GM06990 (cell line): ENCODE measurements at regions not wholly inside any gene's neighbourhood (a gene's known extent, or its start where the extent isn't known, plus 50 kb on each side); places are given as distances from the start of the nearest gene placed in this dataset.
"Not testable (repeated sequence)": the region's sequence is repeated elsewhere in the genome, so short reads cannot be mapped to it uniquely, and the experiment has no call there.

Experiments used
- DNase-seq: peaks from one replicate; pipeline ENCODE4 v3.0.0-alpha.2; 2011; ENCODE audit not compliant: insufficient read length; ENCODE audit errors: extremely low read depth
- H3K27me3 ChIP-seq: replicated peaks from 2 replicates; pipeline ENCODE4 v1.6.0; 2011; ENCODE audit warnings: low read length; ENCODE audit not compliant: control insufficient read depth, insufficient read depth
- H3K36me3 ChIP-seq: 2 replicates; pipeline ENCODE4 v1.5.1; 2011; ENCODE audit warnings: low read length; ENCODE audit not compliant: control insufficient read depth, insufficient read depth
- H3K4me3 ChIP-seq: replicated peaks from 2 replicates; pipeline ENCODE4 v1.5.1; 2011; ENCODE audit warnings: low read depth, mild to moderate bottlenecking, control low read depth, low read length
- TF ChIP-seq, protein P1 (sequence below): IDR thresholded peaks from 2 replicates; pipeline ENCODE4 v1.5.1; 2011; ENCODE audit warnings: low read length, control low read depth, mild to moderate bottlenecking, inconsistent platforms; ENCODE audit not compliant: insufficient read depth, poor library complexity, severe bottlenecking

DNA sequence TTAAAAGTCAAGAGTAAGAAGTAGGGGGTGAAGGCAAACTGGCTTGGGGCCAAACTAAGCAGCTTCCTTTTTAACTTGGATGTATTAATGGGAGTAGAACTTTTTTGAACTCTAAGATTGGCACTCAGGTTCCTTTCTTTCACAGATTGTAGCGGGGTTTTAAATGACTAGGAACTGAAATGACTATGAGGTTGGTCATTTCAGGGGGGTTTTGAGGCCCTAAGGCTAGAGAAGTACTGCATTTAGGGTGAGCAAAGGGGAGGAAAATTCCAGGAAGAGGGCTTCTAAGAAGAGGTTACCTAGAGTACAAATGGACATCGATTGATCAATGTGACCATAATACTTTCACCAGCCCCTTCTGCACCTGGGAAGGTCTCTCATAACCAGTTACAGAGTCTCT, 381.8 kb downstream of the MLLT3 start:
- Histone ChIP-seq H3K27me3 (no peaks in the 10 kb centered on the region; the same call in 1 of the 2 replicates), H3K36me3 (no peaks in the 10 kb centered on the region), H3K4me3 (no peak overlapping the region)
- DNase-seq, result no peak
- TF ChIP-seq, protein P1, sequence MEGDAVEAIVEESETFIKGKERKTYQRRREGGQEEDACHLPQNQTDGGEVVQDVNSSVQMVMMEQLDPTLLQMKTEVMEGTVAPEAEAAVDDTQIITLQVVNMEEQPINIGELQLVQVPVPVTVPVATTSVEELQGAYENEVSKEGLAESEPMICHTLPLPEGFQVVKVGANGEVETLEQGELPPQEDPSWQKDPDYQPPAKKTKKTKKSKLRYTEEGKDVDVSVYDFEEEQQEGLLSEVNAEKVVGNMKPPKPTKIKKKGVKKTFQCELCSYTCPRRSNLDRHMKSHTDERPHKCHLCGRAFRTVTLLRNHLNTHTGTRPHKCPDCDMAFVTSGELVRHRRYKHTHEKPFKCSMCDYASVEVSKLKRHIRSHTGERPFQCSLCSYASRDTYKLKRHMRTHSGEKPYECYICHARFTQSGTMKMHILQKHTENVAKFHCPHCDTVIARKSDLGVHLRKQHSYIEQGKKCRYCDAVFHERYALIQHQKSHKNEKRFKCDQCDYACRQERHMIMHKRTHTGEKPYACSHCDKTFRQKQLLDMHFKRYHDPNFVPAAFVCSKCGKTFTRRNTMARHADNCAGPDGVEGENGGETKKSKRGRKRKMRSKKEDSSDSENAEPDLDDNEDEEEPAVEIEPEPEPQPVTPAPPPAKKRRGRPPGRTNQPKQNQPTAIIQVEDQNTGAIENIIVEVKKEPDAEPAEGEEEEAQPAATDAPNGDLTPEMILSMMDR, result no peak

DNA sequence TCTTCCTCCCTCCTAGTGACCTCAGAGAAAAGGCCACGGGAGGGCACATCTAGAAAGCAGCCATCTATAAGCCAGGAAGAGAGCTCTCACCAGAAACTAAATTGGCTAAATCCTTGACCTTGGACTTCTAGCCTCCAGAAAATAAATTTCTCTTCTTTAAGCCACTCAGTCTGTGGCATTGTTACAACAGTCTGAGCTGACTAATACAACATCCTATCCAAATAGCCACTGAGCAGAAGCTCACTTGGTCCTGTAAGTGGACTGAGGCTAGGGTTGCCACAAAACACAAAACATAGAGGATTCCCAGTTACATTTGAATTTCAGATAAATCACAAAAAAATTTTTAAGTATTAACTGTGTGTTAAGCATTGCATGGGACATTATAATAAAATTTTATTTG, 383.4 kb downstream of the MLLT3 start:
- no peak for DNase-seq
- H3K36me3 ChIP-seq, result no peaks in the 10 kb centered on the region
- no peaks in the 10 kb centered on the region; the same call in 1 of the 2 replicates for H3K27me3 ChIP-seq
- TF ChIP-seq, protein P1, result no peak
- no peak overlapping the region for H3K4me3 ChIP-seq

DNA sequence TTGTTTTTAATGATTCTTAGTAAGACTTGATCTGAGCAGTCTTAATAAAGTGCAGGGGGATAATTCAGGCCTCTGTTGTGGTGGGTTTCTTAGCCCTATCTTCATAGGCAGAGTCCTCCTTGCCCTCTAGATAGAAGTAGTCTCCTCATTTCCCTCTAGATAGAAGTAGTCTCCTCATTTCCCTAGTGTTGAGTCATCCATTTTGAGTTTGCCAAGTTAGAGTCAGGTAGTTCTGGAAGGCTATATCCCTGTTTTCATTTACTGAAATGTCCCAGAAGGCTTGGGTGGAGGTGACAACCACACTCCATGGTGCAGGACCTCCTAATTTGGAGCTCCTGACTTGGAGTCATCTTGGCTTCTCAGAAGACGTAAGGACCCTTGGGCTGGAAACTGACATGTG, 384.6 kb downstream of the MLLT3 start:
- Histone ChIP-seq H3K27me3 (no peaks in the 10 kb centered on the region; the same call in 1 of the 2 replicates), H3K36me3 (no peaks in the 10 kb centered on the region), H3K4me3 (no peak overlapping the region)
- no peak for DNase-seq
- TF ChIP-seq, protein P1, result no peak

DNA sequence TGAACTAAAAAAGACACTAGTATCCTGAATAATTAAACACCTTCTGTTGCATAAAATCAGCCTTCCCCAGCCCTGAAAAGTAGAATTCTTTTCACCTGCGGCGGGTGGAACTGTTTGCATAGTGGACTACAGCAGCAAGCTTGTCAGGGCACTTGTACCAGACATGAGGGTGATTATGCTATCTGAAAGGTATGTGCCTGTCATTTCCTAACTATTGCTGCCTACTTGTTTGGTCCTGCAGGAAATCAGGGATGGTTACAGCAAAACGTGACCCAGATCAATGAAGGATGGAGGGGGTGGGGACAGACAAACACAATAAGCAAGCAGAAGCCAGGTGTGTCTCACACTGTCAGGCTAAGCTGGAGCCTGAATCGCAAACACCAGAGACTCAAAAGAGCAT, 385.6 kb downstream of the MLLT3 start:
- H3K36me3 ChIP-seq, result no peaks in the 10 kb centered on the region
- TF ChIP-seq, protein P1, result no peak
- H3K4me3 ChIP-seq, result no peak overlapping the region
- no peak for DNase-seq
- no peaks in the 10 kb centered on the region for H3K27me3 ChIP-seq

DNA sequence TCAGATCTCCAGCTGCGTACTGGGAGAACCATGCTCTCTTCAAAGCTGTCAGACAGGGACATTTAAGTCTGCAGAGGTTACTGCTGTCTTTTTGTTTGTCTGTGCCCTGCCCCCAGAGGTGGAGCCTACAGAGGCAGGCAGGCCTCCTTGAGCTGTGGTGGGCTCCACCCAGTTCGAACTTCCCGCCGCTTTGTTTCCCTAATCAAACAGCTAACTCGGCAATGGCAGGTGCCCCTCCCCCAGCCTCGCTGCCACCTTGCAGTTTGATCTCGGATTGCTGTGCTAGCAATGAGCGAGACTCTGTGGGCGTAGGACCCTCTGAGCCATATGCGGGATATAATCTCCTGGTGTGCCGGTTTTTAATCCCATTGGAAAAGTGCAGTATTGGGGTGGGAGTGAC, 387.1 kb downstream of the MLLT3 start:
- not testable (repeated sequence) for H3K36me3 ChIP-seq, H3K27me3 ChIP-seq, H3K4me3 ChIP-seq, DNase-seq

DNA sequence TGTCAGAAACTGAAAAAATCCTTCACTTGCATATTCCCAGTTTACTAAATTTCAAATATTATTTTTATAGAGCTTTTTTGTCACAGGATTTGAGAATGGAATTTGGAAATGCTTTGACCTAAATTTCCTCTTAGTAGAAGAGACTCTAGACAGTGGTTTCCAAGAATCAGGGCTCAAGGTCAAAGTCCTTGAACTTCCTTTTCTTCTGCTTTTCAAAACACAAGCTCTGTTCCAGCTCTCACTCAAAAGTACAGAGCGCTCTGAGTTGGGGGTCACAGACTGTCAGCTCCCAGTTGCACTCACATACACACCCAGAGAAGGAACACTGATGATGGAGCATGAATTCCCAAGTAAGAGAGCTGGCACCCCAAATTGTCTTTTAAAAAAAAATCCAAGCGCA, 394.2 kb downstream of the MLLT3 start:
- Histone ChIP-seq H3K27me3 (no peaks in the 10 kb centered on the region), H3K4me3 (no peak overlapping the region), H3K36me3 (no peaks in the 10 kb centered on the region)
- TF ChIP-seq, protein P1, result no peak
- DNase-seq, result no peak
